GM12873 (cell line): ENCODE measurements at regions not wholly inside any gene's neighbourhood (a gene's known extent, or its start where the extent isn't known, plus 50 kb on each side); places are given as distances from the start of the nearest gene placed in this dataset.

ENCODE experiments used
- TF ChIP-seq, protein P1 (sequence below): IDR thresholded peaks from 2 replicates; pipeline ENCODE4 v1.5.1; 2012; ENCODE audit warnings: low read depth, mild to moderate bottlenecking, moderate library complexity, low read length, control low read depth; ENCODE audit not compliant: insufficient read depth; ENCODE audit errors: missing control alignments

DNA sequence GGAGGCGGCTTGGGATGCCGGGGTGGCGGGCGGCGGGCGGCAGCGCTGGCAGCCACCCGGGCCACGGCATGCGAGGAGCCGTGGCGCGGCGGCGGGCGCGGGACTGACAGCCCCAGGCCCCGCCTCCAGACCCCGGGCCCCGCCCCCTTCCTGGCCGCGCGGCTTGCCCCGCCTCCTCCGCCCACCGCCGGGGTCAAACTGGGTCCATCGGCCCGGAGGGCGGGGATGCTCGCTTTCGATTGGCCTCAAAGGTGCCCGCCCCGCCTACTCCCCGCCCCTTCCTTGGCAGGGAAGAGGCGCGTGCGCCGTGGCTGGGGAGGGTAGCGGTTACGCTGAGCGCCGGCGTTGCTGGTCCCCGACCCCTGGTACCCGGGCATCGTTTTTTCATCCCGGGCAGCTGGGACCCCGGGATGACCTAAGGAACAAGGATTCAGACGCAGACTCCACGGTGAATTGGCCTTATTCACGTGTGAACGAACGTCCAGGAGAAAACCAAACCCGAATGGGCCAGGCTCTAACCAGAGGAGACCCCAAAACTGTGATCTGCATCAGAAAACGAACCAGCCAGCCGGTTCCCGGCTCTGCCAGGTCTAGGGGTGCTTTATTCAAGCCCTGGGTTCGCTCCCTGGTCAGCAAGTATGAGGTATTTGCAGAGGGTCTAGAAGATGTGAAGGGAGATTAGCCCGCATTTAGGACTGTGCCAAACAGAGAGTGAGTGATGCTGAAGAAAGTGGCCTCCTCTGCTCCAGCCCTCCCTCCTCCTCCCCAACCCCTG is 117.2 kb upstream of the GUCA2B start:
- TF ChIP-seq, protein P1, sequence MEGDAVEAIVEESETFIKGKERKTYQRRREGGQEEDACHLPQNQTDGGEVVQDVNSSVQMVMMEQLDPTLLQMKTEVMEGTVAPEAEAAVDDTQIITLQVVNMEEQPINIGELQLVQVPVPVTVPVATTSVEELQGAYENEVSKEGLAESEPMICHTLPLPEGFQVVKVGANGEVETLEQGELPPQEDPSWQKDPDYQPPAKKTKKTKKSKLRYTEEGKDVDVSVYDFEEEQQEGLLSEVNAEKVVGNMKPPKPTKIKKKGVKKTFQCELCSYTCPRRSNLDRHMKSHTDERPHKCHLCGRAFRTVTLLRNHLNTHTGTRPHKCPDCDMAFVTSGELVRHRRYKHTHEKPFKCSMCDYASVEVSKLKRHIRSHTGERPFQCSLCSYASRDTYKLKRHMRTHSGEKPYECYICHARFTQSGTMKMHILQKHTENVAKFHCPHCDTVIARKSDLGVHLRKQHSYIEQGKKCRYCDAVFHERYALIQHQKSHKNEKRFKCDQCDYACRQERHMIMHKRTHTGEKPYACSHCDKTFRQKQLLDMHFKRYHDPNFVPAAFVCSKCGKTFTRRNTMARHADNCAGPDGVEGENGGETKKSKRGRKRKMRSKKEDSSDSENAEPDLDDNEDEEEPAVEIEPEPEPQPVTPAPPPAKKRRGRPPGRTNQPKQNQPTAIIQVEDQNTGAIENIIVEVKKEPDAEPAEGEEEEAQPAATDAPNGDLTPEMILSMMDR: no peak

DNA sequence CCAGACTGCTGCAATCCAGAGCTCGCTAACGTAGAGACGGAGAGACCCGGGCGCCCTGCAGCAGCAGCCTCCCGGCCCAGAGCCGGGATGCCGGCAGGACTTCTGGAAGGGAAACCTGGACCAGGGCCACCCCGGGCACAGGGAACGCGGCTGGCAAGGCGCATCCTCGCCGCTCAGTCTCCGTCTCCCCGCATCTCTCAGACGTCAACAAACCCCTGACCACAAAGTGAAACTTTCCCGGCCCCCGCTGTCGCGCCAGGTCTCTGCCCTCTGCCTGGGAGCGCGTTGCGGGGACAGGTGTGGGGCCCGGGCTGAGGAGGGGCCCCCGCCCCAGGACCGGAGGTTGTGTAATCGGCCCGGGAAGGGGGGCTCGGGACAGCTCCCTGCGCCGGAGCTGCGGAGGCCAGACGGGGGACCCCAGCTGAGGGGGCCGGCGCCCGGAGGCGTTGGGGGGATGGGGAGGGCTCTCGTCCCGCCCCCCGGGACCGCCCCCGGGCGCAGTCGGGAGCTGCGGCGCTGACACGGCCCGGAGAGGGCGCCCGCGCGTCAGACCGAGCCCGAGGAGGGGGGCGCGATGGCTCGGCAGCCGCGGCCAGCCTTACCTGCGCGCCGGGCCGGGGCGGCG is 116.6 kb upstream of the HIVEP3 start:
- TF ChIP-seq, protein P1: peak; percentile 45

DNA sequence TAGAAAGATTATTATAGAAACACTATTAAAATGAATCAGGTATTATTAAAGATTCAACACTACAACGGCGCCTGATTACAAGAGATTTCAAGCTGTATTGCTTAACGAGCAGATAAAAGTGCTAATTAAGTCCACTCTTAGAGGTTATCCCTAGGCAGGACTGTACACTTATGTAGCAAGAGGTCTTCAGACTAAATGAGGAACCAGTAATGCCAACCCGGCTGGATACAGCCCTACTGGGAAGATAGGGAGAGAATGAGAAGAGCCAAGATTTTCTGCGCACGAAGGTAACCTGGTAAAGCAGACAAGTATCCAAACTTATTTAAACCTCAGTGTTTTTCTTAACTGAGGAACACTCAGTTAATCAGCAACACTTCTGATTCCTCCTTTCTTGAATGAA is 115.7 kb upstream of the HIVEP3 start:
- TF ChIP-seq, protein P1: no peak

DNA sequence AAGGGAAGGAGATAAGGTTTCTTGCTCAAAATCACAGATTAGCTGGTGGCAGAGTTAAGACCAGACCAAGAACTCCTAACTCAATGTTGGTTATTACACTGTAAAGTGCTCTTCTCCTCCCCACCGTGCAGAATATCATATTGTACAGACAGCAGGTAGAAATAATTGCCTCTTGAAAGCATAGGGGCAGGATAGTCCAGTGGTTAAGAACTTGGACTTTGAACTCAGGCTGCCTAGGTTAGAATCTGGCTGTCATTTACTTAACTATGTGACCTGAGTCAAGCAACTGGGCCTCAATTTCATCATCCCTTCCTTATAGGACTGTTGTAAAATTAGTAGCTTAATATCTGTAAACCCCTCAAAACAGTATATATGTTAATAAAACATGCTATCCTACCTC is 114.9 kb upstream of the HIVEP3 start:
- TF ChIP-seq, protein P1: no peak

DNA sequence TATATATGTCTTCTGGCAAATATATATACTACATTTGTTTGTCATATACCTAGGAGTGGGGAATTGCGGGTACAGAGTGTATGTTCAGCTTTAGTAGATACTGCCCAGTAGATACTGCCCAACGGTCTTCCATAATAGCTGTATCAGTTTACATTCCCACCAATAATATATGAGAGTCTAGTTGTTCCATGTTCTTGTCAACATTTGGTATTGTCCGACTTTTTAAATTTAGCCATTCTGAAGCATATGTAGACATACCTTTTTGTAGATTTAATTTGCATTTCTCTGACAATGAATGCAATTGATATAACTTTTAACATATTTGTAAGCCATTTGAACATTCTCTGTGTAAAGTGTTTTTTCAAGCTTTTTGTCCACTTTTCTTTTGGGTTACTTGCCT is 99.0 kb upstream of the HIVEP3 start:
- TF ChIP-seq, protein P1: no peak

DNA sequence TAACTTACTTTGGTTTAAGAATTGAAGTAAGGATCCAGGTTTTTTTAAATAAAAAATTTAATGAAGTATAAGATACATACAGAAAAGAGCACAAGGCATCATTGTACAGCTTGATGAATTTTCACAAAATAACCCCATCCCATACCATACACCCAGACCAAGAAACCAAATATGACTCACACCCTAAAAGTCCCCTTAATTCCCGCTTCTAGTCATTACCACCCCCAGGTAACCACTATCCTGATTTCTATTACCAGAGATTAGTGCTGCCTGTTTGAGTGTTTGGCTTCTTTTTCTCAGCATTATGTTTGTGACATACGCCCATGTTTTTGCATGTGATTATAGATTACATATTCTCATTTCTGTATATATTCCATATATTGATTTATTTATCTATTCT is 98.5 kb upstream of the HIVEP3 start:
- TF ChIP-seq, protein P1: no peak

DNA sequence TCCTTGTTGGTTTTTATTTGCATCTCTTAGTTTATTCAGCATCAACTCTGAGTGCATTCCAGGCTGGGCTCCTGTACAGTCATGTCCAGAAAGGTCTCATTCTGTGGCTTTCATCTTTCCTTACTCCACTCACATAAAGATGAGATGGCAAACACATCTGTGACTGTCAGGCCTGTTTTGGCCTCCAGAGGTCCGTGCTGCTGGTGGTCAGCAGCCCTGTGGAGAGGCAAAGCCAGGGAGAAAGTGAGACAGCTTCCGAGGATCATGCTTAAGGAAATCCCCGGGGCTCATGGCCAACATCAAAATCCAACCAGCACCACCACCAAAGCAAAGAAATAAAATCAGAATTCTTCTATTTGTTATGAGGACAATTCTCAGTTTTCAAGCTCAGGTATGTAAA is 96.1 kb upstream of the HIVEP3 start:
- TF ChIP-seq, protein P1: no peak
